ENCODE measurements at regions not wholly inside any gene's neighbourhood (a gene's known extent, or its start where the extent isn't known, plus 50 kb on each side); places are given as distances from the start of the nearest gene placed in this dataset.
"Not testable (repeated sequence)": the region's sequence is repeated elsewhere in the genome, so short reads cannot be mapped to it uniquely, and the experiment has no call there.

- H3K4me3 ChIP-seq (replicated peaks; ENCODE audit: low read depth, low read length) = no peak overlapping the region
- TF ChIP-seq CTCF (IDR thresholded peaks at IDR 0.05; ENCODE audit: low read depth, low read length, missing control alignments) = no peak
- DNase-seq (ENCODE audit: extremely low read depth, low read depth) = no peak
These were observed 80.1 kb upstream of the SRD5A2 start for GRCh38 chr2:31660812-31661335.

DNA sequence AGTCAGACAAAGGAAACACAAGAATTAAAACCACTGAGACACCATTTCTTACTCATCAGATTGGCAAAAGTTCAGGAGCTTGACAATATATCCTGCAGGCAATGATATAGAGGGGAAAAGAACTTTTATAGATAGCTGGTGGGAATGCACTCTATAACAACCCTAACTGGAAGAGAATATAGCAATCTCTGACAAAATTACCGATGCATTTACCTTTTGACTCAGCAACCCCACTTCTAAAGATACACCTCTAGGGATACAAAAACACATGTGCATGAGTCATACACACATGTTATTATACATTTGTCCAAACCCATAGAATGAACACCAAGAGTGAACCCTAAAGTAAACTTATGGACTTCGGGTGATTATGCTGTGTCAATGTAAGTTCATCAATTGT lies 79.4 kb upstream of the SRD5A2 start:
- no peak overlapping the region for H3K4me3 ChIP-seq (replicated peaks; ENCODE audit: low read depth, low read length)
- DNase-seq (ENCODE audit: extremely low read depth, low read depth) = no peak
- TF ChIP-seq CTCF (IDR thresholded peaks at IDR 0.05; ENCODE audit: low read depth, low read length, missing control alignments) = no peak

- no peak overlapping the region for H3K4me3 ChIP-seq (replicated peaks; ENCODE audit: low read depth, low read length)
- no peak for DNase-seq (ENCODE audit: extremely low read depth, low read depth)
- TF ChIP-seq CTCF (IDR thresholded peaks at IDR 0.05; ENCODE audit: low read depth, low read length, missing control alignments) = no peak
These were observed 73.5 kb upstream of the SRD5A2 start for GRCh38 chr2:31654241-31654640.

- no peak for TF ChIP-seq CTCF (IDR thresholded peaks at IDR 0.05; ENCODE audit: low read depth, low read length, missing control alignments)
- H3K4me3 ChIP-seq (replicated peaks; ENCODE audit: low read depth, low read length) = no peak overlapping the region
- no peak for DNase-seq (ENCODE audit: extremely low read depth, low read depth)
These were observed 71.0 kb upstream of the SRD5A2 start for GRCh38 chr2:31651736-31652135.

DNA sequence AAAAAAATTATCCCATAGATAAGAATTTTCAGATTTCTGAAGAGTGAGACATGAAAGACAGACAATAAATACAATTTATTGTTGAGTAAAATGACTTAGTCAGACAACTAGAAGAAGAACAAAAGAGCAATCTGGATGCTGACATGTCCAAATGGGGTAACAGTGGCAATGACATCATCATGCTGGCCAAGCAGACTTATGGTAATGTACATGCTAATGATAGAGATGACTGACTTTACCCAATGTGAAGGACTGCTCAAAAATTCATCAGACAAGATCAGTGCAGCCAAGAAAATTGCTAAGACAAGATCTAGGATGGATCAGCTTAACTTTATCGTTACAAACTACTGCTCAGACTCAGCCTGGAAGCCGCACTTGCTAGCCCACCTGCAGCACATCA lies 70.5 kb upstream of the SRD5A2 start:
- H3K4me3 ChIP-seq (replicated peaks; ENCODE audit: low read depth, low read length) = no peak overlapping the region
- no peak for DNase-seq (ENCODE audit: extremely low read depth, low read depth)
- no peak for TF ChIP-seq CTCF (IDR thresholded peaks at IDR 0.05; ENCODE audit: low read depth, low read length, missing control alignments)

- TF ChIP-seq CTCF (IDR thresholded peaks at IDR 0.05; ENCODE audit: low read depth, low read length, missing control alignments) = no peak
- no peak overlapping the region for H3K4me3 ChIP-seq (replicated peaks; ENCODE audit: low read depth, low read length)
- DNase-seq (ENCODE audit: extremely low read depth, low read depth) = no peak
These were observed 63.8 kb upstream of the SRD5A2 start for GRCh38 chr2:31644551-31644950.

DNA sequence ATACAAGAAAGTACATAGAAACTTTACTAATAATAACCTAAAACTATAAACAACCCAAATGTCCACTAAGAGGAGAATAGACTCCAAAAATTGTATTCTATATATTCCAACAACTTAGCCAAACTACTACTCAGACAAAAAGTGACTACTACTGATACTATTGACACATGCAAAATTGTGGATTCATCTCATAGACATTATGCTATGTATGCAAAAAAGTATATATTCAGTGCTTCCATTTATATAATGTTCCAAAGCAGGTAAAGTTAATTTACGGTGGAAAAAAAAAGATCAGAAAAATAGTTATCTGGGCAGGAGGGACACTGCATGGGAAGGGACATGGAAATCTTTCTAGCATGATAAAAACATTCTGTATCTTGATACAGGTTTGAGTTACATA lies 62.0 kb upstream of the SRD5A2 start:
- DNase-seq (ENCODE audit: extremely low read depth, low read depth) = no peak
- no peak for TF ChIP-seq CTCF (IDR thresholded peaks at IDR 0.05; ENCODE audit: low read depth, low read length, missing control alignments)
- H3K4me3 ChIP-seq (replicated peaks; ENCODE audit: low read depth, low read length) = no peak overlapping the region

- H3K4me3 ChIP-seq (replicated peaks; ENCODE audit: low read depth, low read length); DNase-seq (ENCODE audit: extremely low read depth, low read depth): not testable (repeated sequence)
These were observed 51.5 kb upstream of the SRD5A2 start for GRCh38 chr2:31632201-31632600.

Measured in HFF-Myc (cell line).